Stimulated activated CD4-positive, alpha-beta T cell treated with anti-CD3 and anti-CD28 coated beads, Interleukin-1b, Interleukin-23, amount 100 ng/mL, for 48 hours (primary cell): ENCODE measurements at regions not wholly inside any gene's neighbourhood (a gene's known extent, or its start where the extent isn't known, plus 50 kb on each side); places are given as distances from the start of the nearest gene placed in this dataset.

ENCODE experiments used
- DNase-seq: peaks from one replicate; pipeline ENCODE4 v3.0.0-alpha.2; 2020

- DNase-seq, result no peak
These were observed 167.3 kb downstream of the TMEM18 start for GRCh38 chr2:509888-510287.

DNA sequence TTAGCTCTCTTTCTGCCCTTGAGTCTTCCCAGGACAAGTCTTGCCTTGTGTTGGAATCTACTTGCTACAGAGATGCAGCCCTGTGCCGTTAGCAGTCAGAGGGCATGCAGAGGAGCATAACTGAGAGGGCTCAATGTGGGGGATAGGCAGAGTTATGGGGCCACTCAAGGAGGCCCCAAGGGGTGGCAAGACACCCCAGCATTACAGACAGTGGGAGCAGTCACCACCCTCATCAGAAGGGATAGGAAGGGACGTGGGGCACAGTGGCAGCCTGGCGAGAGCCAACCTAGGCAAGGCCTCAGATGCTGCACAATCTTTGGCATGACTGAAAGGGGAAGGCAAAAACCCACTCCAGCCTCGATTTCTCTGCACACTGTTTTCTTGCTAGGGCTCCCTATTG is 169.1 kb downstream of the TMEM18 start:
- no peak for DNase-seq

- DNase-seq, result no peak
These were observed 170.3 kb downstream of the TMEM18 start for GRCh38 chr2:506866-507265.

DNA sequence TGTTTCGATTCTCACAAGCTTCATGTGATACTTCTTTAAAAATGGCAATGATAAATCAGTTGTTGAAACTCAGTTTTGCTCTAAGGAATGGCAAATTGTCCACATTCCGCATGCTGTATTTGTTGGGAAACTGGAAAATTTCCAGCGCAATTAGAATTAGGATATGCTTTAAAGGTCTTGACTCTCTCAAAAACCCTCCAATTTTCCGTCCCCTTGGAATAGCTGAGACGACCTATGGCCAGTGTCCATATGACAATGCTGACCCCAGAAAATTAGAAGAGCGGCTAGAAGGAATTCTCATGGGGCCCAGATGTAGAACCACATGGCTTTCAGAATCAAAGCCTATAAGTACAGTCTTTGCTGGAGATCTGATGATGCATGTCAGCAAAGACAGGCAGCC is 170.8 kb downstream of the TMEM18 start:
- DNase-seq, result no peak

DNA sequence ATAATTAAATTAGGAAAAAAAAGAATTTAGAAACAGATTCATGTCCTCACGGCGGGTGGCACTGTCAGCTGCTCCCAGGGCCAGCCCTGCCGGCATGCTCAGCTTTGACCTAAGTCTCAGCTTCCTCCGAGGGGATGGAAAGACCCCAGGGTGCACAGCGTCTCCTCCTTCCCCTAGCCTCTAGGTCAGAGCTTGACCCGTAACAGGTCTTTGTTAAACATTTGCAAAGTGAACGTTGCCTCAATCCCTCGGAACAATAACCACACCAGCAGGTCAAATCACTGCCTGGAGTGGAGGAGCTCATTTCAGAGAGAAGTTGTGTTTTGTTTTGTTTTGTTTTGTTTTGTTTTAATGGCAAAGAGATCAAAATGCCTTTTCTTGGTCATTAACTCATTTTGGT is 171.3 kb downstream of the TMEM18 start:
- no peak for DNase-seq

DNA sequence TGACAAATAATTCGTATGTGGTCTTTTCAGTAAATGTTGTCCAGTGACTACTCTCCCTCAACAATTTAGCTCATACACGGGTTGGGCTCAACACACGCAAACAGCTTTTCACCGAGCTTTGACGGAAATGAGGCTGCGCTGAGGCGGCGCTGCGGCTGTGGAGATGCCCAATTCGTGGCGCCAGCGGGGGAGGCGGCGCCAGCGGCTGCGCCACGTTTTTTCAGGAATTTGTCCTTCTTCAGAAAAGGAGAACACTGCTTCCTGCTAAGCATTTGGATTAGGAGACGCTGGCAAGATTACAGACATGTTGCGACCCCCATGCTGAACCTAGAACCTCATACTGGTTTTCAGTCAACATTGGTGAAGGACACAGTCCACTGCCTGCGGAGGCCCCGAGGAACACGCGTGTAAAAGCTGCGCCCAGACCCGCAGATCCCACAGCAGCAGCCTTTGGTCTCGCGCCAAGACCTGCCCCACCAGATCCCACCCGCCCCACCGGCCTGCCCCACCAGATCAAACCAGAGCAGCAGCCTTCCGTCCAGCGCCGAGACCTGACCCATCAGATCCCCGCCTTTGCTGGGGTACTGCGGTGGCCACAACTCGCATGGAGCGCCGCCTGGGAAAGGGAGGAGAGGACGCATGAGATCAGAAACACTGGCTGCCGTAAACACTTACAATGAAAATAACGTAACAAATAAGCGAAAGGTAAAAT is 173.8 kb downstream of the TMEM18 start:
- no peak for DNase-seq

DNA sequence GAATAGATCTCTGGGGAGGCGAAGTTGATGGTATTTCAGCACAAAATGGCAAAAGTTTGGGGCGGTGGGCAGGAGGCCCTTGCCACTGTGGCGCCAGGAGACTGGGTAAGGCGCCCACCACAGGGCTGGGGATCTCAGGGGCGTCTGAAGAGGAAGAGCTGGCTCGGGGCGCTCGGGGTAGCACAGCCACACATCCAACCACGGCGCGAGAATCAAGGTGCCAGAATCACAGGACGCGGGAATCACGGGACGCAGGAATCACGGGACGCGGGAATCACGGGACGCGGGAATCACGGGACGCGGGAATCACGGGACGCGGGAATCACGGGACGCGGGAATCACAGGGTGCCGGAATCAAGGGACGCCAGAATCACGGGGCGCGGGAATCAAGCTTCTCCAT is 174.4 kb downstream of the TMEM18 start:
- DNase-seq, result no peak

- no peak for DNase-seq
These were observed 175.5 kb downstream of the TMEM18 start for GRCh38 chr2:501667-502066.

DNA sequence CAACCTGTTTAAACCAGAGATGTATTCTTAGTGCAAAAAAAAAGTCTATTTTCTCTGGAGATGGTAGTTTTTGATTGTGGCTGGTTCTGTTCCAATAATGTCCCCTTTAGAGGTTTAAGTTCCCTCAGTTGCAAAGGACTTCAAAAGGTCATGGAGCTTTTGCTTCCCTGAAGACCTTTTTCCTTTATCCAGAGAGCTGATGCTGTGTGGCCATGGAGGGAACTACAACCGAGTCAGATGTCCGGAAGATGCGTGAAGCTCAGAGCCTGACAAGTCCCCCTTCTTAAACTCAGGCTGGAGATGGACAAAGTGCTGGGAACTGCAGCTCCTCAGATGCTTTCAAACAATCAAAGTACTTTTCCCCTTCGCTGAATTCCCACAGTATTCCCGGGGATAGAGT is 176.1 kb downstream of the TMEM18 start:
- DNase-seq, result no peak

DNA sequence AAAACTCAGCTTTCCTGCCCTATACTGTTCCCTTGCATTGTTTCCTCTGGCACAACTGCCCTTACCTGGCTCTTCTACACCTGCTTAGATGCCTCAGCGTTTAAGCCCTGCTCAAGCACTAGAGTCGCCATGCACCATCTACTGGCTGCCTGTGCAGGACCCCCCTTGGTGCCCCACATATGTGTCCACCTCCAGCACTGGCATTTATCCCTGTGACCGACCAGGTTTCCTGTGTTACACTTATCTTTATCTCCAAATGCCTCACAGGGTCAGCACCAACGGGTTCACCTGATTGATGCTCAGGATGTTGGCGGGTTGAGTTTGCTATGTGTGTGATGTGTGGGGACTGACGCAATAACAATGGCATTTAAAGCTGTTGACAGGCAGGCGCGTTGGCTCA is 177.5 kb downstream of the TMEM18 start:
- DNase-seq, result no peak

DNA sequence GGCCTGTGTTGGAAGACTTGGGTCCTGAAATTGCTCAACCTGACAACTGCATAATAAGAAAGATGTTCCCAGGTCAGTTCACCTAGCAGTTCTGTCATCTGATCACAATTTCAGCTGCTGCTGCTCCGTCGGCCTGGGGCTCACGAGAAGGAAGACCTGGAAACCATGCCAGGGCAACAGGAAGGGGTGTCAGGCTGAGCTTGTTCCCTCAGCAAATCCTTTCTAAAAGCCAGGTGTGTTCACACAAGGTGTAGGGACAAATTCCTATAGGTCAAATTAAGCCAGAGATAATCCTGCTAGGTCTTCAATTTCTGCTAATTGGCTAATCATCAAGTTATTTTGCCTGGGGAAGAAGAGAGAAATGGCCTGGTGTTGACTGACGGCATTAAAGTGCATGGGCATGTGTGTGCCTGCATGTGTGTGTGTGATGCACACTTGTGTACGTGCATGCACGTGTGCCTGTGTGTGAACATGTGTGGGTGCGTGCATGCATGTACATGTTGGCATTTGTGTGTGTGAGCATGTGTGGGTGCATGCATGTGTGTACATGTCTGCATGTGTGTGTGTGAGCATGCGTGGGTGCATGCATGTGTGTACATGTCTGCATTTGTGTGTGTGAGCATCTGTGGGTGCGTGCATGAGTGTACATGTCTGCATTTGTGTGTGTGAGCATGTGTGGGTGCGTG is 178.6 kb downstream of the TMEM18 start:
- no peak for DNase-seq

GRCh38 chr2:497770-498492 is 179.3 kb downstream of the TMEM18 start:
- DNase-seq, result no peak

DNA sequence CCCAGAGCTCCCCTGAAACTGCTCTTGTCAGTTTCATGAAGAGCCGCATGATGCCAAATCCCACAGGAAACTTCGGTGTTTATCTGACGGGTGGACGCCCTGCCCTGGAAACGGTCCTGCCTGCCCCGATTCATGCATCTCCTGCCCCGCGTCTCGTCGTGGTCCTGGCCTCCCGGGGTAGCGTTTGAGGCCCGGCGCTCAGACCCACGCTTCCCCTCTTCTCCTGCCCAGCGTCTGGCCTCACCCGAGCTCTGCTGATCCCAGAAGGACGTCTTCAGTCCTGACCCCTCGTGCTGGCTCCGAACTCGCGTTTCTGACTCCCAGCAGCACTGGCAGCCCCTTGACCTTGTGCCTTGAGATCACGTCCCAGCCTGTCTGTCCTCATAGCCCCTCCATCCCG is 180.5 kb downstream of the TMEM18 start:
- DNase-seq, result no peak

- DNase-seq, result no peak
These were observed 181.4 kb downstream of the TMEM18 start for GRCh38 chr2:495745-496275.

DNA sequence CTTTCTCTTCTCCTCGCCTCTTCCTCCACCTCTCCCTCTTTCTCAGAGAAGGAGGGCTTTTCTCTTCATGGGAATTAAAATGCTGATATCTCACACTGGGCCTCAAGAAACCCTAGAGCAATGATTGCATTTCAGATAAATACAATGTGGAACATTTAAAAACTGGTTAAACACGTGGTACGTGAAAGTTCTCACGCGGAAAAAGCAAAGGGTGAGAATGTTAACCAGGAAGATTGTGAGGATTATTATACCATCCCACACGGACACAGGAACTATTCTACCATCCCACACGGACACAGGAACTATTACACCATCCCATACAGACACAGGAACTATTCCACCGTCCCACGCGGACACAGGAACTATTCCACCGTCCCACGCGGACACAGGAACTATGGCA is 182.4 kb downstream of the TMEM18 start:
- no peak for DNase-seq

GRCh38 chr2:493228-493627 is 184.0 kb downstream of the TMEM18 start:
- no peak for DNase-seq

DNA sequence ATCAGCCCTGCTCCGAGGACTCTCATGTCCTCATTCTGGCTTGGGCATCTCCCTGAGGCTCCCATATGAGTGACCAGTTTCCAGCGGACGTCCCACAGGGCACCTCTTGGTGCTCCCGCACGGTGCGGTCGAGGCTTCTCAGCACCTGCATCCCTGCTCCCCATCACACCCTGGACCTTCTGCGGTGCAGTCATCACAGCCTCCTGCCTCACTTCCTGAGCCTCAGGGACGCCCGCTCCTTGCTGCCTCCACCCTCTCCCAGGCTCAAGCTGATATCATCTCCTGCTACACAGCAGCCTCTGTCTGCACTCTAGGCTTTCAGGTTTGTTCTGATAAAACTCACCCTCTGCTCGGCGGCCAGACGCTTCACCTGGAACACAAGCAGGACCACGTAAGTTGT is 185.0 kb downstream of the TMEM18 start:
- no peak for DNase-seq

DNA sequence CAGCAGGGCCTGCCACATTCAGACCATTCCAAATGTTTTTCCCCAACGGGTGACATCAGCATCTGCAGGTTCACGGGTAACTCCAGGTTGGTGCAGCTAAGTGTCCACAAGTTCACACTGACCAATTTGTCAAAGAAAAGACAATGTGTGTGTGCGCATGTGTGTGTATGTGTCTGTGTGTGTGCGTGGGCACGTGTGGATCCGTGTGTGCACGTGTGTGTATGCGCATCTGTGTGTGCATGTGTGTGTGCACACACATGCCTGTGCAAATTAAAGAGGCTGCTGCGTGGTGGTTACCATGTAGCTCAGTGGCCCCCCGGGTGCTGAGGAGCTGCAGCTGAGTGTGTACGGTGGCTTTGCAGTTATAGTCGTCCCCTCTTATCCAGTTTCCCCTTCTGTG is 187.4 kb downstream of the TMEM18 start:
- no peak for DNase-seq

DNA sequence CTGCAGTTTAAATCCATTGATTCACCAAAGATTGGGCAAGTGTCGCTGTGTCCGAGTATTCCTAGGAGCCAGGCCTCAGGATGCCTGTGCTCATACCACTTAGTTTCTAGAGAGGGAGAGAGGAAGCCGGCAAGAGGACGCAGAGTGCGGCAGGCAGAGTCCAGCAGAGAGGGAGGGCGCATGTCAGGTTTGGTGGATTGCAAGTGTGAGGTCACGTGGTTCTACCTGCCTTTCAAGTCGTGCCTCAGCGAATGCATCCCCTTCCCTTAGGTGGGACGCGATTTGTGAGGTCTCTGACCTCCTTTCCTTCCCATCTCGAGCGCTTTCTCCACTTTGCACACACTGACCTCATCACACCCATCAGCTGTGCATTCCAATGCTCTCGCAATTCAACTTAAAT is 188.1 kb downstream of the TMEM18 start:
- DNase-seq, result no peak

DNA sequence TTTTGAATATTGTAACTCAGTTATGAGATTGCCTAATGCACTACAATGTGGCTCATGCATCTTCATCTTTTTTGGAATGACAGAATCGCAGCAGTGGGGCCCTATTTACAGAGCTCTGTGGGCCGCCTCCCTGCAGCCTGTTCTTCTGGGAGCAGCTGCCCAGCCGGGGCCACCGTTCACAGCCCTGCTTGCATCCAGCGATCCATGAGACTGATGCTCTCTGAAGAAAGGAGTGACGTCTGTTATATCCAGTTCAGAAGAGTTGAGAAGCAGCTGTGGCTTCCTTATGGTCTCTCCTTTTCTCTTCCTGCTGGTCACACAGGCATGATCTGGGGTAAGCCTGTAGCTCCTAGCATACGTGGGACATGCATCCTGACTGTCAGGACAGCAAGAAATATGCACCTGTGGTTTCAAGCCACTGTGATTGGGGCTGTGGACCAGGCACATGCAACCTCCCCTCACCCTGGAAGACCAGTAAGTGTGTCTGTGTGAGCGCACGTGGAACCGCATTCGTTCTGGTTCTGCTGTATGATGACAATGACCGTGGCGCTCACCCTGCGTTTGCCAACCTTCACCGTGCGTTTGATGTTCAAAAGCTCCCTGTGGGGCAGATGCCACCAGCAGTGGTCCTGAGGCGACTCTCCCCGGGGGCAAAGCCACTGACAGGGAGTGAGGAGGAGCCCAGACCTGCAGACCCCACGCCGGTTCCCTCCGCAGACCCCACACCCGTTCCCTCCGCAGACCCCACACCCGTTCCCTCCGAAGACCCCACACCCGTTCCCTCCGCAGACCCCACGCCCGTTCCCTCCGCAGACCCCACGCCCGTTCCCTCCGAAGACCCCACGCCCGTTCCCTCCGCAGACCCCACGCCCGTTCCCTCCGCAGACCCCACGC is 189.8 kb downstream of the TMEM18 start:
- DNase-seq, result no peak

DNA sequence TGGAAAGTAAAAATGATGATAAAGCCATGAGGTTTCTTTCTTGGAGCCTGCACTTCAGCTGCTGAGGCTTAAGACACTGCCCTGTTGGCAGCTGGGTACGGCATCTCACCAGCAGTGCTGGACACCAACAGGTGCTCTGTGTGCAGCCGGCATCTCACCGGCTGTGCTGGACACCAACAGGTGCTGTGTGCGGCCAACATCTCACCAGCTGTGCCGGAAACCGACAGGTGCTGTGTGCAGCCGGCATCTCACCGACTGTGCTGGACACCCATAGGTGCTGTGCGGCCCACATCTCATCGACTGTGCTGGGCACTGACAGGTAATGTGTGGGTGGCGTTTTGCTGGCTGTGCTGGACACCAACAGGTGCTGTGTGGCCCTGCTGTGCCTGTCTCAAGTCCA is 190.8 kb downstream of the TMEM18 start:
- no peak for DNase-seq

- no peak for DNase-seq
These were observed 193.5 kb upstream of the ALKAL2 start for GRCh38 chr2:481388-481787.
